ENCODE measurements at regions not wholly inside any gene's neighbourhood (a gene's known extent, or its start where the extent isn't known, plus 50 kb on each side); places are given as distances from the start of the nearest gene placed in this dataset.

- H3K4me1 ChIP-seq (ENCODE audit: insufficient read depth, low read length) = no peaks in the 10 kb centered on the region
- no peak for TF ChIP-seq CTCF (IDR thresholded peaks at IDR 0.05; ENCODE audit: extremely low read depth, low read depth, low read length)
- no peak overlapping the region for H3K4me3 ChIP-seq (ENCODE audit: insufficient read depth, low read length)
- H3K9me3 ChIP-seq (ENCODE audit: low read depth, low read length) = no peaks in the 10 kb centered on the region
- no peak for DNase-seq (ENCODE audit: insufficient read length, low spot score, missing footprints)
- H4K20me1 ChIP-seq (ENCODE audit: insufficient read depth, low read length) = no peaks in the 10 kb centered on the region
- no peak overlapping the region for H2AFZ ChIP-seq (ENCODE audit: low read length)
- no peaks in the 10 kb centered on the region for H3K27me3 ChIP-seq (ENCODE audit: insufficient read depth, low read length)
- H3K27ac ChIP-seq (ENCODE audit: low read depth, low read length) = no peak overlapping the region
- H3K4me2 ChIP-seq (ENCODE audit: insufficient read depth, low read length) = no peak overlapping the region
- H3K79me2 ChIP-seq (ENCODE audit: insufficient read depth, low read length) = no peaks in the 10 kb centered on the region
- no peaks in the 10 kb centered on the region for H3K36me3 ChIP-seq (ENCODE audit: insufficient read depth, low read length)
Measured at GRCh38 chr19:27657271-27658051, 1555.5 kb downstream of the UQCRFS1 start.

GRCh38 chr19:27654266-27654990 is 1558.5 kb downstream of the UQCRFS1 start:
- no peak for TF ChIP-seq CTCF (IDR thresholded peaks at IDR 0.05; ENCODE audit: extremely low read depth, low read depth, low read length)
- H3K27ac ChIP-seq (ENCODE audit: low read depth, low read length) = no peak overlapping the region
- DNase-seq (ENCODE audit: insufficient read length, low spot score, missing footprints) = no peak

GRCh38 chr19:27652796-27653195 is 1560.2 kb downstream of the UQCRFS1 start:
- no peak for DNase-seq (ENCODE audit: insufficient read length, low spot score, missing footprints)
- Histone ChIP-seq H3K9me3 (ENCODE audit: low read depth, low read length) (no peaks in the 10 kb centered on the region), H3K79me2 (ENCODE audit: insufficient read depth, low read length) (no peaks in the 10 kb centered on the region), H4K20me1 (ENCODE audit: insufficient read depth, low read length) (no peaks in the 10 kb centered on the region), H2AFZ (ENCODE audit: low read length) (no peak overlapping the region), H3K4me3 (ENCODE audit: insufficient read depth, low read length) (no peak overlapping the region), H3K36me3 (ENCODE audit: insufficient read depth, low read length) (no peaks in the 10 kb centered on the region), H3K27ac (ENCODE audit: low read depth, low read length) (no peak overlapping the region), H3K4me2 (ENCODE audit: insufficient read depth, low read length) (no peak overlapping the region), H3K27me3 (ENCODE audit: insufficient read depth, low read length) (no peaks in the 10 kb centered on the region), H3K4me1 (ENCODE audit: insufficient read depth, low read length) (no peaks in the 10 kb centered on the region)
- TF ChIP-seq CTCF (IDR thresholded peaks at IDR 0.05; ENCODE audit: extremely low read depth, low read depth, low read length) = no peak

More at GRCh38 chr19:27654266-27654990, 1558.5 kb downstream of the UQCRFS1 start:
- Histone ChIP-seq H3K36me3 (ENCODE audit: insufficient read depth, low read length) (no peaks in the 10 kb centered on the region), H3K9me3 (ENCODE audit: low read depth, low read length) (no peaks in the 10 kb centered on the region), H3K27me3 (ENCODE audit: insufficient read depth, low read length) (no peaks in the 10 kb centered on the region), H2AFZ (ENCODE audit: low read length) (no peak overlapping the region), H3K79me2 (ENCODE audit: insufficient read depth, low read length) (no peaks in the 10 kb centered on the region), H3K4me3 (ENCODE audit: insufficient read depth, low read length) (no peak overlapping the region), H3K4me1 (ENCODE audit: insufficient read depth, low read length) (no peaks in the 10 kb centered on the region), H3K4me2 (ENCODE audit: insufficient read depth, low read length) (no peak overlapping the region), H4K20me1 (ENCODE audit: insufficient read depth, low read length) (no peaks in the 10 kb centered on the region)

- H3K79me2 ChIP-seq (ENCODE audit: insufficient read depth, low read length) = no peaks in the 10 kb centered on the region
- H3K27ac ChIP-seq (ENCODE audit: low read depth, low read length) = no peak overlapping the region
- no peak for TF ChIP-seq CTCF (IDR thresholded peaks at IDR 0.05; ENCODE audit: extremely low read depth, low read depth, low read length)
- H3K4me2 ChIP-seq (ENCODE audit: insufficient read depth, low read length) = no peak overlapping the region
- H3K27me3 ChIP-seq (ENCODE audit: insufficient read depth, low read length) = no peaks in the 10 kb centered on the region
- no peak for DNase-seq (ENCODE audit: insufficient read length, low spot score, missing footprints)
- H4K20me1 ChIP-seq (ENCODE audit: insufficient read depth, low read length) = no peaks in the 10 kb centered on the region
- no peaks in the 10 kb centered on the region for H3K9me3 ChIP-seq (ENCODE audit: low read depth, low read length)
- H3K4me3 ChIP-seq (ENCODE audit: insufficient read depth, low read length) = no peak overlapping the region
- no peak overlapping the region for H2AFZ ChIP-seq (ENCODE audit: low read length)
- H3K36me3 ChIP-seq (ENCODE audit: insufficient read depth, low read length) = no peaks in the 10 kb centered on the region
- no peaks in the 10 kb centered on the region for H3K4me1 ChIP-seq (ENCODE audit: insufficient read depth, low read length)
Measured at GRCh38 chr19:27652281-27652680, 1560.7 kb downstream of the UQCRFS1 start.

Measured in osteoblast (primary cell).